ENCODE measurements at regions not wholly inside any gene's neighbourhood (a gene's known extent, or its start where the extent isn't known, plus 50 kb on each side); places are given as distances from the start of the nearest gene placed in this dataset.
A peak's percentile ranks its signal among the peaks of the same experiment; 100 is the strongest.

DNA sequence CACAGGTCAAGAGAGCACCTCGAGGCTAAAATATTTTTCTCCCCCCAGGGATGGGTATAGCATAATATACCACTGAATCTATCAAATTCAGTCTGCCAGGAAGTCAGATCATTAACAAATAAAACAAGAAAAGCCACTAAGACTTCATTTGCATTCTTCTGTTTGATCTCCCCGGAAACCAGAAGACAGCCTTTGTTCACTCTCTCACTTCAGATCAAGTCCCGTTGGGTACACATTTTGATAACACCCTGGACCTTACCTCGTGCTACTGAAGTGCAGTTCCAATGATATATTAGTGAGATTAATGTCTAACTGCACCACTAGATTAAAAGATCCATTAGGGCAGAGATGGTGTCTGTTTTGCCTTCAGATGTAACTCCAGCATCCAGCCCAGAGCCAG is 157.7 kb upstream of the B3GAT2 start:
- Histone ChIP-seq H3K4me2 (ENCODE audit: low read depth, low read length, poor library complexity, severe bottlenecking) (no peak overlapping the region), H3K27me3 (ENCODE audit: low read length) (no peaks in the 10 kb centered on the region), H3K9me2 (replicated peaks; ENCODE audit: insufficient read depth, low read length) (no peaks in the 10 kb centered on the region), H3K27ac (ENCODE audit: low read length) (no peak overlapping the region), H4K20me1 (ENCODE audit: insufficient read depth, low read depth, low read length) (no peaks in the 10 kb centered on the region), H3K36me3 (ENCODE audit: insufficient read depth, low read length) (no peaks in the 10 kb centered on the region), H3K4me1 (ENCODE audit: low read length) (peaks cover 5% of the 10 kb centered on the region; the same call in 1 of the 2 replicates), H2AFZ (ENCODE audit: low read length) (no peak overlapping the region), H3K4me3 (ENCODE audit: low read length) (no peak overlapping the region), H3K79me2 (ENCODE audit: low read length) (no peaks in the 10 kb centered on the region), H3K9ac (ENCODE audit: low read length) (no peak overlapping the region), H3K9me3 (ENCODE audit: low read length) (no peaks in the 10 kb centered on the region)
- no peak for DNase-seq

DNA sequence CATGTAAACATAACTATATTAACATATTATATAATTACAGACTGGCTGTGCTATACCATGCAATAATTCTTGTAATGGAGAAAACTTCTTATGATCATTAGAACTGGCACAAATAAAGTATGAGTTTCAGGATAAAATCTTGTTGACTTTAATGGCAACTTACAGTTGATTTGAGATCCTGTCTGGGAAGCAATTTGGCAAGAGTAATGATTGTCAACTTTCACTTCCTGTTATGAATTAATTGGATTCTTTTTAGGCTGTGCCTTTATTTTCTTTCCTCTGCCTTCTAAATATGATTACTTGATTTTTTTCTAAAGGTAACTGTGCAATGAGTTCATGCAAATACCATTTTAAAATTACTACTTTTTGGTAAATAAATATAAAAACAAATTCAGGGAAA is 158.1 kb upstream of the B3GAT2 start:
- no peaks in the 10 kb centered on the region for H3K9me2 ChIP-seq (replicated peaks; ENCODE audit: insufficient read depth, low read length)
- H3K27ac ChIP-seq (ENCODE audit: low read length) = no peak overlapping the region
- peaks cover 5% of the 10 kb centered on the region; the same call in 1 of the 2 replicates for H3K4me1 ChIP-seq (ENCODE audit: low read length)
- H3K36me3 ChIP-seq (ENCODE audit: insufficient read depth, low read length) = no peaks in the 10 kb centered on the region
- H4K20me1 ChIP-seq (ENCODE audit: insufficient read depth, low read depth, low read length) = no peaks in the 10 kb centered on the region
- no peak overlapping the region for H3K4me3 ChIP-seq (ENCODE audit: low read length)
- no peaks in the 10 kb centered on the region for H3K27me3 ChIP-seq (ENCODE audit: low read length)
- H3K4me2 ChIP-seq (ENCODE audit: low read depth, low read length, poor library complexity, severe bottlenecking) = no peak overlapping the region
- no peak overlapping the region for H3K9ac ChIP-seq (ENCODE audit: low read length)
- DNase-seq = no peak
- no peaks in the 10 kb centered on the region for H3K79me2 ChIP-seq (ENCODE audit: low read length)
- H2AFZ ChIP-seq (ENCODE audit: low read length) = no peak overlapping the region
- no peaks in the 10 kb centered on the region for H3K9me3 ChIP-seq (ENCODE audit: low read length)

DNA sequence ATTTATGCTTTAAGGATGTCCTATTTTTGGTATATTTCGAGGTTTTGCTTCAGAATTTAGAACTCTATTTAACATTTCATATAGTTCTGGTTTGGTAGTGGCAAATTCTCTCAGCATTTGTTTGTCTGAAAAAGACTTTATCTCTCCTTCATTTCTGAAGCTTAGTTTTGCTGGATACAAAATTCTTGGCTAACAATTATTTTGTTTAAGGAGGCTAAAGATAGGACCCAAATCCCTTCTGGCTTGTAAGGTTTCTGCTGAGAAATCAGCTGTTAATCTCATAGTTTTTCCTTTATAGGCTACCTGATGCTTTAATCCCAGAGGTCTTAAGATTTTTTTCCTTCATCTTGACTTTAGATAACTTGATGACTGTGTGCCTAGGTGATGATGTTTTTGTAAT is 162.7 kb upstream of the B3GAT2 start:
- Histone ChIP-seq H3K4me1 (ENCODE audit: low read length) (peaks cover 12% of the 10 kb centered on the region), H3K36me3 (ENCODE audit: insufficient read depth, low read length) (no peaks in the 10 kb centered on the region), H3K27ac (ENCODE audit: low read length) (no peak overlapping the region)

DNA sequence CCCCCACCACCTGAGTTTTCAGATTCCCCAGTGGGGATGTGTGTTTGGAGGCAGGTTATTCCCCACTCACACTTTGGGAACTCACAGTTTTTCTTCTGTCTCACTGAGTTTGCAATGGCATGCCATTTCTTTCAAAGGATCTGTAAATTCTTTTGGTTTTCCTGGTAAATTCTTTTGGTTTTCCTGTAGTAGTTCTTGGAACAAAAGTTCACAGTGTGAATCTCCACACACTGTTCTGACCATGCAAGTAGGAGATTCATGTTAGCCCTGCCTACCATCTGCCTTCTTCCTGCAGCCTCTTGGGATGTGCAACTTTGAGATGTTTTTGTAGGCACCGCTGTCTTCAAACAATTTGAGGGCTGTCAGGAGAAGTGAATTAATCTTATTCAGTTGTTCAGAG is 165.6 kb upstream of the OGFRL1 start:
- no peaks in the 10 kb centered on the region for H3K27me3 ChIP-seq (ENCODE audit: low read length)
- no peaks in the 10 kb centered on the region for H3K36me3 ChIP-seq (ENCODE audit: insufficient read depth, low read length)
- no peak overlapping the region for H3K9ac ChIP-seq (ENCODE audit: low read length)
- no peak overlapping the region for H3K4me3 ChIP-seq (ENCODE audit: low read length)
- H4K20me1 ChIP-seq (ENCODE audit: insufficient read depth, low read depth, low read length) = no peaks in the 10 kb centered on the region
- peaks cover 12% of the 10 kb centered on the region for H3K4me1 ChIP-seq (ENCODE audit: low read length)
- no peaks in the 10 kb centered on the region for H3K9me2 ChIP-seq (replicated peaks; ENCODE audit: insufficient read depth, low read length)
- H3K27ac ChIP-seq (ENCODE audit: low read length) = no peak overlapping the region
- no peak overlapping the region for H3K4me2 ChIP-seq (ENCODE audit: low read depth, low read length, poor library complexity, severe bottlenecking)
- H3K79me2 ChIP-seq (ENCODE audit: low read length) = no peaks in the 10 kb centered on the region
- H3K9me3 ChIP-seq (ENCODE audit: low read length) = no peaks in the 10 kb centered on the region
- no peak overlapping the region for H2AFZ ChIP-seq (ENCODE audit: low read length)
- DNase-seq = no peak

More for the DNA sequence above, 162.7 kb upstream of the B3GAT2 start:
- H3K27me3 ChIP-seq (ENCODE audit: low read length) = no peaks in the 10 kb centered on the region
- no peak for DNase-seq
- H3K4me2 ChIP-seq (ENCODE audit: low read depth, low read length, poor library complexity, severe bottlenecking) = no peak overlapping the region
- no peak overlapping the region for H2AFZ ChIP-seq (ENCODE audit: low read length)
- no peak overlapping the region for H3K9ac ChIP-seq (ENCODE audit: low read length)
- H4K20me1 ChIP-seq (ENCODE audit: insufficient read depth, low read depth, low read length) = no peaks in the 10 kb centered on the region
- H3K79me2 ChIP-seq (ENCODE audit: low read length) = no peaks in the 10 kb centered on the region
- no peak overlapping the region for H3K4me3 ChIP-seq (ENCODE audit: low read length)
- no peaks in the 10 kb centered on the region for H3K9me2 ChIP-seq (replicated peaks; ENCODE audit: insufficient read depth, low read length)
- H3K9me3 ChIP-seq (ENCODE audit: low read length) = no peaks in the 10 kb centered on the region

DNA sequence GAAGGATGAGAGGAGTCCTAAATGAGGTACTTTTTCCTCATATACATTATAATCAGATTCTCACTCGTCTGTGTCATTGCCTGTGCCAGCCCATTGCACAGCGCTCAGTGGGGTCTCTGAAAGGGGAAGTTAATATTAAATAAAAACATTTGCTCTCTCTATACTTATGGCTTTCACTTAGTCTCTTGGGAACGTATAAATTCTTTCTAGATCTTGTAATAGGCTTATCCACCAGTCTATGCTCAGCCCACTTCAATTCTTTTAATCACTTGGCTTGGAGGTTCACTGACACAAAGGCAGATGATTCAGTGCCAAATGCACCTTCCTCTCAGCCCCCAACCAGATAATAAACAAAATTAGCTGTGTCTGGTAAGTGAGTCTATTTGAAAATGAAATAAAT is 164.3 kb upstream of the OGFRL1 start:
- peak; percentile 56 for DNase-seq
- Histone ChIP-seq H3K27me3 (ENCODE audit: low read length) (no peaks in the 10 kb centered on the region), H3K79me2 (ENCODE audit: low read length) (no peaks in the 10 kb centered on the region), H3K9me3 (ENCODE audit: low read length) (no peaks in the 10 kb centered on the region), H3K36me3 (ENCODE audit: insufficient read depth, low read length) (no peaks in the 10 kb centered on the region), H3K4me1 (ENCODE audit: low read length) (peaks cover 12% of the 10 kb centered on the region), H3K4me3 (ENCODE audit: low read length) (no peak overlapping the region), H3K4me2 (ENCODE audit: low read depth, low read length, poor library complexity, severe bottlenecking) (no peak overlapping the region), H3K27ac (ENCODE audit: low read length) (no peak overlapping the region), H3K9me2 (replicated peaks; ENCODE audit: insufficient read depth, low read length) (no peaks in the 10 kb centered on the region), H3K9ac (ENCODE audit: low read length) (no peak overlapping the region), H4K20me1 (ENCODE audit: insufficient read depth, low read depth, low read length) (no peaks in the 10 kb centered on the region), H2AFZ (ENCODE audit: low read length) (no peak overlapping the region)

DNA sequence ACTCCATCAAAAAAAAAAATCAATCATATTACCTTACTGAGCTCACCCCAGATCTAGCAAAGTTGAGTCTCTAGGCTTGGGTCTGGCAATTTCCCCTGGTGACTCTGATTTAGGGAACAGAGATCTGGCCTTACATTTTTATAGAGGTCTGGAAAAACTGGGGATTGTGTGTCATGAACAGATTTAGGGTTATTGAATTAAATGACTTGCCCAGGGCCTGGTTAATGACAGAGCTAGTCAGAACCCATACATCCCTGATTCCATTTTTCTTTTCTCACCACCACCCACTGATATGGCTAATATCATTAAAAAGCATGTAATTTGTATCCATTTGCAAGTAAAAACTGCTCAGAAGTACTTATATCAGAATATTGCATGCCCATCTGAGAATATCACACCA is 163.4 kb upstream of the OGFRL1 start:
- H3K4me1 ChIP-seq (ENCODE audit: low read length) = peaks cover 12% of the 10 kb centered on the region
- no peak for DNase-seq
- H3K36me3 ChIP-seq (ENCODE audit: insufficient read depth, low read length) = no peaks in the 10 kb centered on the region
- H3K4me3 ChIP-seq (ENCODE audit: low read length) = no peak overlapping the region
- H3K9ac ChIP-seq (ENCODE audit: low read length) = no peak overlapping the region
- H2AFZ ChIP-seq (ENCODE audit: low read length) = no peak overlapping the region
- no peak overlapping the region for H3K27ac ChIP-seq (ENCODE audit: low read length)
- H3K9me2 ChIP-seq (replicated peaks; ENCODE audit: insufficient read depth, low read length) = no peaks in the 10 kb centered on the region
- no peaks in the 10 kb centered on the region for H3K9me3 ChIP-seq (ENCODE audit: low read length)
- H4K20me1 ChIP-seq (ENCODE audit: insufficient read depth, low read depth, low read length) = no peaks in the 10 kb centered on the region
- no peaks in the 10 kb centered on the region for H3K79me2 ChIP-seq (ENCODE audit: low read length)
- no peak overlapping the region for H3K4me2 ChIP-seq (ENCODE audit: low read depth, low read length, poor library complexity, severe bottlenecking)
- H3K27me3 ChIP-seq (ENCODE audit: low read length) = no peaks in the 10 kb centered on the region

DNA sequence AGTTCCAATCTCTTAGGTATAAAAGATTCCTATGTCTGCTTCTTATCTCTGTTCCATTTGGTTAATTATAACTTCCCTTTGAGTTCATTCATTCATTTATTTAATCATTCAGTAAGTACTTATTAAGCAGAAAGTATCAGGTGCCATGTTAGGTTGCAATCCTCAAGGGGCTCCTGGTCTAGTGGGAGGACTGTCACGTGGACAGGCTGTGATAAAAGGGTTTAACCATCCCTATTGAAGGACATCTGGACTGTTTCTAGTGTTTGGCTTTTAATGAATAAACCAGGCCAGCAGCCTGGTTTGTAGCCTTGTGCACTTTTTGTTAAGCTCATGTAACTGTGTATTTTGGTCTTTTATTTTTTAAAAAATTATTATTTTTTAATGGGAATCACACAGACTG is 162.1 kb upstream of the OGFRL1 start:
- no peaks in the 10 kb centered on the region for H3K9me3 ChIP-seq (ENCODE audit: low read length)
- H3K4me1 ChIP-seq (ENCODE audit: low read length) = peaks cover 12% of the 10 kb centered on the region
- DNase-seq = no peak
- H3K27me3 ChIP-seq (ENCODE audit: low read length) = no peaks in the 10 kb centered on the region
- H2AFZ ChIP-seq (ENCODE audit: low read length) = no peak overlapping the region
- no peak overlapping the region for H3K9ac ChIP-seq (ENCODE audit: low read length)
- no peak overlapping the region for H3K4me2 ChIP-seq (ENCODE audit: low read depth, low read length, poor library complexity, severe bottlenecking)
- H3K27ac ChIP-seq (ENCODE audit: low read length) = no peak overlapping the region
- H3K4me3 ChIP-seq (ENCODE audit: low read length) = no peak overlapping the region
- no peaks in the 10 kb centered on the region for H3K79me2 ChIP-seq (ENCODE audit: low read length)
- H4K20me1 ChIP-seq (ENCODE audit: insufficient read depth, low read depth, low read length) = no peaks in the 10 kb centered on the region
- H3K36me3 ChIP-seq (ENCODE audit: insufficient read depth, low read length) = no peaks in the 10 kb centered on the region
- no peaks in the 10 kb centered on the region for H3K9me2 ChIP-seq (replicated peaks; ENCODE audit: insufficient read depth, low read length)

DNA sequence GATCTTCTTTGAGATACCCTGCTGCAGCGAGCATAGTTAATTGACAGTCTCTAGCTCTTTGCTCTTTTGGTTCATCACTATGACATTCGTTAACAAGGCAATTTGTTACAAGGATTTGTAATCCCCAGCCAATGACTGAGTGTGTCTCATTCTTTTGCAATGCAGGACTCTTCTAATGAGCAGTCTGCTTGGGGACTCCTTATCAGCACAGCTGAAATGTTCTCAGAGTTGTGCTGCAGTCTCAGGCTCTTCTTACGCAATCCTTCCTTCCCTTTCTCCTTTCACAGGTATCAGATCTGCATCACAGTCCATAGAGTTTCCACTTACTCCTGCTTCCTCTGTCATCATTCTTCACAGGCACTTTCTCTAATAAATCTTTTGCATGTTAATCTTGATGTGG is 161.2 kb upstream of the OGFRL1 start:
- H3K4me3 ChIP-seq (ENCODE audit: low read length) = no peak overlapping the region
- no peaks in the 10 kb centered on the region for H3K9me2 ChIP-seq (replicated peaks; ENCODE audit: insufficient read depth, low read length)
- DNase-seq = no peak
- H3K4me2 ChIP-seq (ENCODE audit: low read depth, low read length, poor library complexity, severe bottlenecking) = no peak overlapping the region
- H3K4me1 ChIP-seq (ENCODE audit: low read length) = peaks cover 10% of the 10 kb centered on the region
- H3K27me3 ChIP-seq (ENCODE audit: low read length) = no peaks in the 10 kb centered on the region
- no peaks in the 10 kb centered on the region for H3K79me2 ChIP-seq (ENCODE audit: low read length)
- no peak overlapping the region for H2AFZ ChIP-seq (ENCODE audit: low read length)
- H3K9me3 ChIP-seq (ENCODE audit: low read length) = no peaks in the 10 kb centered on the region
- no peak overlapping the region for H3K9ac ChIP-seq (ENCODE audit: low read length)
- H4K20me1 ChIP-seq (ENCODE audit: insufficient read depth, low read depth, low read length) = no peaks in the 10 kb centered on the region
- H3K36me3 ChIP-seq (ENCODE audit: insufficient read depth, low read length) = no peaks in the 10 kb centered on the region
- H3K27ac ChIP-seq (ENCODE audit: low read length) = no peak overlapping the region

DNA sequence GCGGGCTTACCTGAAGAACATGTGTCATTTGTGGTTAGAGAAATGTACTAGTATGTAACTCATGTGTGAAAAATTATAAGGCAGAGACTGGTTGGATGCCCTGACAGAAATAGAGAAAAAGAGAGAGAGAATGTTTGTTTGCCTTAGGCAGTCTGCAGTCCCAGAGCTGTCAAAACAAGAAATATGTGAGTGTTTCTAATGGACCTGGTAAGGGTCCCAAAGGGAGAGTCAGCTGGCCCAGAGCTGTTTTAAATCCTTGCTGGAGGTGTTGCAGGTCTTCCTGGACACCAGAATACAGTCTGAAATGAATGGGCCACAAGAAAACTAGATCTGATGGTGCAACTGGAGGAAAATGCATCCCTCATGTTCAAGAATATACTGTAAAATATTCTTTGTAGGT is 158.3 kb upstream of the OGFRL1 start:
- Histone ChIP-seq H3K4me2 (ENCODE audit: low read depth, low read length, poor library complexity, severe bottlenecking) (no peak overlapping the region), H3K9me2 (replicated peaks; ENCODE audit: insufficient read depth, low read length) (no peaks in the 10 kb centered on the region), H3K4me3 (ENCODE audit: low read length) (no peak overlapping the region), H3K9me3 (ENCODE audit: low read length) (no peaks in the 10 kb centered on the region), H3K27ac (ENCODE audit: low read length) (no peak overlapping the region), H3K9ac (ENCODE audit: low read length) (no peak overlapping the region), H4K20me1 (ENCODE audit: insufficient read depth, low read depth, low read length) (no peaks in the 10 kb centered on the region), H3K36me3 (ENCODE audit: insufficient read depth, low read length) (no peaks in the 10 kb centered on the region), H3K79me2 (ENCODE audit: low read length) (no peaks in the 10 kb centered on the region), H2AFZ (ENCODE audit: low read length) (no peak overlapping the region), H3K27me3 (ENCODE audit: low read length) (no peaks in the 10 kb centered on the region), H3K4me1 (ENCODE audit: low read length) (no peaks in the 10 kb centered on the region)
- no peak for DNase-seq
